A549 (cell line): ENCODE measurements at regions not wholly inside any gene's neighbourhood (a gene's known extent, or its start where the extent isn't known, plus 50 kb on each side); places are given as distances from the start of the nearest gene placed in this dataset.

Experiments used
- ATAC-seq, 2 experiments: fragments of 200-7000 bp in 1 of 2; fragments of >200 bp in 1 of 2; cut with Nextera tagmentation in 1 of 2; cut with Tn5 transposase in 1 of 2; 3 replicates each; pipeline versions ENCODE4 v1.8.0 to v1.9.1; 2018 to 2020; ENCODE audit warnings: mild to moderate bottlenecking in 1 of 2, moderate library complexity in 1 of 2
- CTCF ChIA-PET: fragments of 300-600 bp; sonication (Branson Sonifier 250); formaldehyde crosslinking; extraction: SDS; loops from one replicate; lab custom pipeline; 2021; ENCODE audit warnings: antibody characterized with exemption, inconsistent platforms; lab: Yijun Ruan, JAX
- POLR2A ChIA-PET: fragments of 350-600 bp; formaldehyde crosslinking; extraction: SDS; loops from one replicate; lab custom pipeline; 2021; ENCODE audit warnings: antibody characterized with exemption, inconsistent platforms; lab: Yijun Ruan, JAX
- DNase-seq, 2 experiments: peaks; one replicate each; pipeline versions ENCODE4 v3.0.0 to v3.0.0-alpha.2; 2011 to 2016; ENCODE audit warnings: low read depth in 1 of 2, low spot score in 1 of 2
- FAIRE-seq: peaks from 2 replicates; lab custom pipeline; 2011; peaks lifted over from hg19 to GRCh38; lab: Jason Lieb, UNC
- H3K27ac ChIP-seq, 2 experiments: fragments of >200 bp; sonication (Bioruptor Twin); formaldehyde crosslinking; 3 replicates each; pipeline ENCODE4 v1.5.1; 2016 to 2017
- H3K4me1 ChIP-seq: fragments of >200 bp; sonication (Bioruptor Twin); formaldehyde crosslinking; 3 replicates; pipeline ENCODE4 v1.6.1; 2016
- H3K4me2 ChIP-seq: fragments of >200 bp; sonication (Bioruptor Twin); formaldehyde crosslinking; 3 replicates; pipeline ENCODE4 v1.6.1; 2016
- H3K4me3 ChIP-seq: fragments of >200 bp; sonication (Bioruptor Twin); formaldehyde crosslinking; 3 replicates; pipeline ENCODE4 v1.5.1; 2016
- H3K9me3 ChIP-seq: fragments of >200 bp; sonication (Bioruptor Twin); formaldehyde crosslinking; 3 replicates; pipeline ENCODE4 v1.6.1; 2016
- CEBPB ChIP-seq, 2 experiments: fragments of >200 bp in 1 of 2; sonication (Bioruptor Twin) in 1 of 2; formaldehyde crosslinking in 1 of 2; IDR thresholded peaks; 2 replicates each; pipeline ENCODE4 v1.6.1; 2012 to 2016
- CHD2 ChIP-seq: fragments of 150-350 bp; IDR thresholded peaks from 2 replicates; pipeline ENCODE4 v1.6.1; 2014; ENCODE audit warnings: low read length; ENCODE audit not compliant: partially characterized antibody
- EHMT2 ChIP-seq: fragments of 200-600 bp; sonication (generic); IDR thresholded peaks from 2 replicates; pipeline ENCODE4 v1.6.1; 2016; ENCODE audit warnings: antibody characterized with exemption, low read depth, mild to moderate bottlenecking, moderate library complexity
- EP300 ChIP-seq, 2 experiments: fragments of >200 bp; sonication (Bioruptor Twin); formaldehyde crosslinking; IDR thresholded peaks; 2 replicates in 1 of 2; 3 replicates in 1 of 2; pipeline ENCODE4 v1.6.1; 2016 to 2017
- FOSB ChIP-seq: fragments of 250-450 bp; sonication (Bioruptor Pico); IDR thresholded peaks from 2 replicates; pipeline ENCODE4 v1.5.0; 2020; ENCODE audit warnings: mild to moderate bottlenecking, moderate library complexity
- FOXS1 ChIP-seq: fragments of 250-450 bp; sonication (Bioruptor Pico); IDR thresholded peaks from 2 replicates; pipeline ENCODE4 v1.5.0; 2020; ENCODE audit warnings: mild to moderate bottlenecking, moderate library complexity
- GATA3 ChIP-seq: IDR thresholded peaks from 2 replicates; pipeline ENCODE4 v1.6.1; 2012; ENCODE audit warnings: borderline replicate concordance
- JUN ChIP-seq, 2 experiments: fragments of >200 bp; sonication (Bioruptor Twin); formaldehyde crosslinking; IDR thresholded peaks; 2 replicates in 1 of 2; 3 replicates in 1 of 2; pipeline ENCODE4 v1.6.1; 2016 to 2017
- KDM5A ChIP-seq: fragments of 200-600 bp; sonication (generic); IDR thresholded peaks from 2 replicates; pipeline ENCODE4 v1.6.1; 2016; ENCODE audit warnings: antibody characterized with exemption, mild to moderate bottlenecking
- MAZ ChIP-seq: fragments of 150-350 bp; IDR thresholded peaks from 2 replicates; pipeline ENCODE4 v1.6.1; 2014; ENCODE audit warnings: antibody characterized with exemption, low read depth, low read length, borderline replicate concordance
- MYC ChIP-seq: IDR thresholded peaks from 2 replicates; pipeline ENCODE4 v1.6.1; 2012; ENCODE audit warnings: mild to moderate bottlenecking, inconsistent platforms, low read length, improper control_type of control experiment, borderline replicate concordance
- NFE2L2 ChIP-seq: fragments of 150-350 bp; conservative IDR thresholded peaks from 2 replicates; pipeline ENCODE4 v1.6.1; 2014; ENCODE audit warnings: low read length
- NPAS2 ChIP-seq: fragments of 250-450 bp; sonication (Bioruptor Pico); IDR thresholded peaks from 2 replicates; pipeline ENCODE4 v1.8.0; 2022; ENCODE audit warnings: mild to moderate bottlenecking, moderate library complexity, borderline replicate concordance
- NR3C1 ChIP-seq: fragments of >200 bp; sonication (Bioruptor Twin); formaldehyde crosslinking; IDR thresholded peaks from 3 replicates; pipeline ENCODE4 v1.6.1; 2017
- PHF8 ChIP-seq: fragments of 200-600 bp; sonication (generic); IDR thresholded peaks from 2 replicates; pipeline ENCODE4 v1.6.1; 2016; ENCODE audit warnings: low read depth, mild to moderate bottlenecking, antibody characterized with exemption, moderate library complexity, borderline replicate concordance
- POLR2AphosphoS2 ChIP-seq: conservative IDR thresholded peaks from 2 replicates; pipeline ENCODE4 v1.6.1; 2012; ENCODE audit warnings: low read length, improper control_type of control experiment, inconsistent platforms
- SREBF2 ChIP-seq: fragments of 450-650 bp; IDR thresholded peaks from 2 replicates; pipeline ENCODE4 v1.6.1; 2014; ENCODE audit warnings: mild to moderate bottlenecking, moderate library complexity
- ZC3H11A ChIP-seq: fragments of 450-650 bp; IDR thresholded peaks from 2 replicates; pipeline ENCODE4 v1.6.1; 2014; ENCODE audit warnings: antibody characterized with exemption, mild to moderate bottlenecking
- WGBS: methylation state at CpG from one replicate; pipeline ENCODE4 v1.1.6; 2017; ENCODE audit errors: missing lambda C conversion rate; 5-methylcytosine and 5-hydroxymethylcytosine counted together
- TF ChIP-seq, protein P1 (sequence below): fragments of >200 bp; sonication (Bioruptor Twin); formaldehyde crosslinking; IDR thresholded peaks from 3 replicates; pipeline ENCODE4 v1.6.1; 2016
- TF ChIP-seq, protein P2 (sequence below): IDR thresholded peaks from 2 replicates; pipeline ENCODE4 v1.6.1; 2012; ENCODE audit warnings: low read depth, borderline replicate concordance
- TF ChIP-seq, protein P3 (sequence below): fragments of 150-350 bp; IDR thresholded peaks from 2 replicates; pipeline ENCODE4 v1.6.1; 2014; ENCODE audit warnings: low read depth, mild to moderate bottlenecking, low read length
- TF ChIP-seq, protein P4 (sequence below): fragments of 250-450 bp; sonication (Bioruptor Pico); IDR thresholded peaks from 2 replicates; pipeline ENCODE4 v1.5.0; 2021; ENCODE audit warnings: mild to moderate bottlenecking, moderate library complexity, borderline replicate concordance
- TF ChIP-seq, protein P5 (sequence below): IDR thresholded peaks from 2 replicates; pipeline ENCODE4 v1.6.1; 2012
- TF ChIP-seq, protein P6 (sequence below): fragments of 450-650 bp; IDR thresholded peaks from 2 replicates; pipeline ENCODE4 v1.6.1; 2014; ENCODE audit warnings: antibody characterized with exemption

DNA sequence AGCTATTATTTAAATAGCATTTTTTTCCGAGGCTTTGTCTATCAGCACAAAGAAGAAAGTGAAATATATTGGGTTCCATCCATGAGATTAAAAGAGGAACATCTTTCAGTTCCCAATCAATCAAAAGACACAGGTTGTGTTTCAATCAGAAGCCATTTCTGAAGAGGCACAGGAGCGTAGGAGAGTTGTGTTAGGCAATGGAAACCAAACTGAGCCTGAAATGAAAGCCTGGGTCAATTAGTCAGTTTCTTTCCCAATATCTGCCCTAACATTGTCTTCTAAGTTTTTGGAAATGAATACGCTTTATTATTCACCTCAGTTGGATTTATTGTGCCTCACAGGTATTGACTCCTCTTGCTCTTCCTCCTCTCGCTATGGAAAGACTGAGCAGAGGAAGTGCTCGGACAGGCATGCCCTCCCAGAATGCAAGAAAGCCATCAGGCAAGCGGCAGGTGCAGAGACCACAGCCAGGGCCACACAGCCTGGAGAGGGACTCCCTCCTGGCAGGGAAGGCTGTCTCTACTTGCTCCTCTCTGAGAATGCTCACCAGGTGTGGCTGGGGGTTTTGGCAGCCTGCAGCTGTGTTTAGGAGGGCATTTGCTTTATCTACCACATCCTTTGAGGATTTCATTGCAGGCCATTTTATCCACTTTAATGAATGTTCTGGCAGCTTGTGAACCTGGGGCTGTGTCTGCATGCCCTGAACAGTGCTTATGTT is 100.8 kb upstream of the NEDD9 start:
- no peak for ATAC-seq
- no peak for FAIRE-seq
- TF ChIP-seq POLR2AphosphoS2 (no peak), MAZ (no peak), SREBF2 (no peak), PHF8 (no peak), FOSB (CRISPR knock-in tag) (no peak), EP300 (IDR thresholded peaks at IDR 0.05) (no peak), JUN (IDR thresholded peaks at IDR 0.05) (no peak), ZC3H11A (no peak), NR3C1 (no peak)
- TF ChIP-seq, protein P1, sequence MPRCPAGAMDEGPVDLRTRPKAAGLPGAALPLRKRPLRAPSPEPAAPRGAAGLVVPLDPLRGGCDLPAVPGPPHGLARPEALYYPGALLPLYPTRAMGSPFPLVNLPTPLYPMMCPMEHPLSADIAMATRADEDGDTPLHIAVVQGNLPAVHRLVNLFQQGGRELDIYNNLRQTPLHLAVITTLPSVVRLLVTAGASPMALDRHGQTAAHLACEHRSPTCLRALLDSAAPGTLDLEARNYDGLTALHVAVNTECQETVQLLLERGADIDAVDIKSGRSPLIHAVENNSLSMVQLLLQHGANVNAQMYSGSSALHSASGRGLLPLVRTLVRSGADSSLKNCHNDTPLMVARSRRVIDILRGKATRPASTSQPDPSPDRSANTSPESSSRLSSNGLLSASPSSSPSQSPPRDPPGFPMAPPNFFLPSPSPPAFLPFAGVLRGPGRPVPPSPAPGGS: no peak
- TF ChIP-seq, protein P2, sequence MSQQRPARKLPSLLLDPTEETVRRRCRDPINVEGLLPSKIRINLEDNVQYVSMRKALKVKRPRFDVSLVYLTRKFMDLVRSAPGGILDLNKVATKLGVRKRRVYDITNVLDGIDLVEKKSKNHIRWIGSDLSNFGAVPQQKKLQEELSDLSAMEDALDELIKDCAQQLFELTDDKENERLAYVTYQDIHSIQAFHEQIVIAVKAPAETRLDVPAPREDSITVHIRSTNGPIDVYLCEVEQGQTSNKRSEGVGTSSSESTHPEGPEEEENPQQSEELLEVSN: no peak
- TF ChIP-seq, all 56 proteins: peak for 0
- Histone ChIP-seq H3K4me3 (no peak overlapping the region), H3K4me2 (no peak overlapping the region), H3K9me3 (no peaks in the 10 kb centered on the region), H3K27ac (peak overlapping the region in 1 of 2 experiments; percentile 39; a peak in 1 of 6 replicates), H3K4me1 (no peaks in the 10 kb centered on the region)
- POLR2A ChIA-PET: no interaction called here
- CTCF ChIA-PET: interaction anchor here (0.9 kb wide), 1 partner anchor 163 kb away, joined by 3 read pairs; no protein-coding TSS in a partner anchor
- no peak for DNase-seq
- WGBS: 87% methylated on average over 6 of the region's 6 CpGs

DNA sequence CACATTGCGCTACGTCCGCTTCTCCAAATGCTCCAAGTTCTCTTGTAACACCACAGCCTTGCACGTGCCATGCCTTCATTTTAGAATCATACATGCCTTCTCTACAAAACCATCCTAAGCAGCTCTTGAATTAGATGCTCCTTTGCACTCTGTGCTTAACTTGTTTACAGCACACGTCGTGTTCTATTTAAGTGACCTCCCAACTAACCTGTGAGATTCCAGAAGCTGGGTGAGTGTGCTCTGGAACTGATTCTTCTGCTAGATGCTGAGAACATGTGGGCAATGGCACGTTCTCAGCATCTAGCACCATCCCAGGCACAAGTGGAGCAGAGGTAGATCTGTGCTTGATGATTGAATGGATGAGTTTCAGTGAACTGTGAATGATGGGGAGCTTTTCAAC is 100.0 kb upstream of the NEDD9 start:
- POLR2A ChIA-PET: no interaction called here
- no peak for ATAC-seq
- H3K4me3 ChIP-seq: no peak overlapping the region
- no peak for FAIRE-seq
- CTCF ChIA-PET: interaction anchor here (1.1 kb wide), 1 partner anchor 164 kb away, joined by 4 read pairs; no protein-coding TSS in a partner anchor
- DNase-seq: no peak
- no peaks in the 10 kb centered on the region for H3K9me3 ChIP-seq
- no peak overlapping the region for H3K27ac ChIP-seq
- TF ChIP-seq NPAS2 (CRISPR knock-in tag) (no peak), MAZ (no peak), GATA3 (no peak), EP300 (IDR thresholded peaks at IDR 0.05) (no peak), FOXS1 (CRISPR knock-in tag) (no peak), NFE2L2 (no peak), NR3C1 (no peak), KDM5A (no peak), CEBPB (IDR thresholded peaks at IDR 0.05) (no peak), EHMT2 (no peak), MYC (no peak), CHD2 (no peak), PHF8 (no peak)
- TF ChIP-seq, protein P3, sequence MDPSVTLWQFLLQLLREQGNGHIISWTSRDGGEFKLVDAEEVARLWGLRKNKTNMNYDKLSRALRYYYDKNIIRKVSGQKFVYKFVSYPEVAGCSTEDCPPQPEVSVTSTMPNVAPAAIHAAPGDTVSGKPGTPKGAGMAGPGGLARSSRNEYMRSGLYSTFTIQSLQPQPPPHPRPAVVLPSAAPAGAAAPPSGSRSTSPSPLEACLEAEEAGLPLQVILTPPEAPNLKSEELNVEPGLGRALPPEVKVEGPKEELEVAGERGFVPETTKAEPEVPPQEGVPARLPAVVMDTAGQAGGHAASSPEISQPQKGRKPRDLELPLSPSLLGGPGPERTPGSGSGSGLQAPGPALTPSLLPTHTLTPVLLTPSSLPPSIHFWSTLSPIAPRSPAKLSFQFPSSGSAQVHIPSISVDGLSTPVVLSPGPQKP: no peak
- TF ChIP-seq, protein P4, sequence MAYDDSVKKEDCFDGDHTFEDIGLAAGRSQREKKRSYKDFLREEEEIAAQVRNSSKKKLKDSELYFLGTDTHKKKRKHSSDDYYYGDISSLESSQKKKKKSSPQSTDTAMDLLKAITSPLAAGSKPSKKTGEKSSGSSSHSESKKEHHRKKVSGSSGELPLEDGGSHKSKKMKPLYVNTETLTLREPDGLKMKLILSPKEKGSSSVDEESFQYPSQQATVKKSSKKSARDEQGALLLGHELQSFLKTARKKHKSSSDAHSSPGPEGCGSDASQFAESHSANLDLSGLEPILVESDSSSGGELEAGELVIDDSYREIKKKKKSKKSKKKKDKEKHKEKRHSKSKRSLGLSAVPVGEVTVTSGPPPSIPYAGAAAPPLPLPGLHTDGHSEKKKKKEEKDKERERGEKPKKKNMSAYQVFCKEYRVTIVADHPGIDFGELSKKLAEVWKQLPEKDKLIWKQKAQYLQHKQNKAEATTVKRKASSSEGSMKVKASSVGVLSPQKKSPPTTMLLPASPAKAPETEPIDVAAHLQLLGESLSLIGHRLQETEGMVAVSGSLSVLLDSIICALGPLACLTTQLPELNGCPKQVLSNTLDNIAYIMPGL: no peak
- TF ChIP-seq, protein P5, sequence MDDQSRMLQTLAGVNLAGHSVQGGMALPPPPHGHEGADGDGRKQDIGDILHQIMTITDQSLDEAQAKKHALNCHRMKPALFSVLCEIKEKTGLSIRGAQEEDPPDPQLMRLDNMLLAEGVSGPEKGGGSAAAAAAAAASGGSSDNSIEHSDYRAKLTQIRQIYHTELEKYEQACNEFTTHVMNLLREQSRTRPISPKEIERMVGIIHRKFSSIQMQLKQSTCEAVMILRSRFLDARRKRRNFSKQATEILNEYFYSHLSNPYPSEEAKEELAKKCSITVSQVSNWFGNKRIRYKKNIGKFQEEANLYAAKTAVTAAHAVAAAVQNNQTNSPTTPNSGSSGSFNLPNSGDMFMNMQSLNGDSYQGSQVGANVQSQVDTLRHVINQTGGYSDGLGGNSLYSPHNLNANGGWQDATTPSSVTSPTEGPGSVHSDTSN: no peak
- TF ChIP-seq, protein P6, sequence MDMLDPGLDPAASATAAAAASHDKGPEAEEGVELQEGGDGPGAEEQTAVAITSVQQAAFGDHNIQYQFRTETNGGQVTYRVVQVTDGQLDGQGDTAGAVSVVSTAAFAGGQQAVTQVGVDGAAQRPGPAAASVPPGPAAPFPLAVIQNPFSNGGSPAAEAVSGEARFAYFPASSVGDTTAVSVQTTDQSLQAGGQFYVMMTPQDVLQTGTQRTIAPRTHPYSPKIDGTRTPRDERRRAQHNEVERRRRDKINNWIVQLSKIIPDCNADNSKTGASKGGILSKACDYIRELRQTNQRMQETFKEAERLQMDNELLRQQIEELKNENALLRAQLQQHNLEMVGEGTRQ: no peak
- 98% methylated on average over 6 of the region's 7 CpGs for WGBS
- H3K4me1 ChIP-seq: no peaks in the 10 kb centered on the region
- no peak overlapping the region for H3K4me2 ChIP-seq
